SK-N-SH treated with all-trans-retinoic acid at 6 μM for 48 hours (cell line): ENCODE measurements at regions not wholly inside any gene's neighbourhood (a gene's known extent, or its start where the extent isn't known, plus 50 kb on each side); places are given as distances from the start of the nearest gene placed in this dataset.

Source experiments
- ATAC-seq: fragments of 200-7000 bp; cut with Tn5 transposase; 3 replicates; pipeline ENCODE4 v1.9.1; 2020; ENCODE audit warnings: mild to moderate bottlenecking, moderate library complexity
- ARNTL ChIP-seq: fragments of 450-650 bp; formaldehyde crosslinking; IDR thresholded peaks from 2 replicates; pipeline ENCODE4 v1.5.0; 2020; ENCODE audit warnings: low read depth, mild to moderate bottlenecking, moderate library complexity, borderline replicate concordance
- BACH2 ChIP-seq: fragments of 250-450 bp; sonication (Bioruptor Pico); IDR thresholded peaks from 2 replicates; pipeline ENCODE4 v1.9.0; 2021; ENCODE audit warnings: mild to moderate bottlenecking, borderline replicate concordance
- CREB5 ChIP-seq: fragments of 250-450 bp; sonication (Bioruptor Pico); IDR thresholded peaks from 2 replicates; pipeline ENCODE4 v1.5.1; 2020; ENCODE audit warnings: low read depth, mild to moderate bottlenecking, moderate library complexity
- CSDC2 ChIP-seq: fragments of 250-450 bp; sonication (Bioruptor Pico); IDR thresholded peaks from 2 replicates; pipeline ENCODE4 v1.5.0; 2020; ENCODE audit warnings: mild to moderate bottlenecking, moderate library complexity
- CSRNP3 ChIP-seq: fragments of 250-450 bp; sonication (Bioruptor Pico); IDR thresholded peaks from 2 replicates; pipeline ENCODE4 v1.5.1; 2021; ENCODE audit warnings: mild to moderate bottlenecking, moderate library complexity
- ESRRG ChIP-seq: fragments of 250-450 bp; sonication (Bioruptor Pico); IDR thresholded peaks from 2 replicates; pipeline ENCODE4 v1.6.1; 2021; ENCODE audit warnings: mild to moderate bottlenecking
- GLIS3 ChIP-seq: fragments of 250-450 bp; sonication (Bioruptor Pico); IDR thresholded peaks from 2 replicates; pipeline ENCODE4 v1.5.0; 2020; ENCODE audit warnings: mild to moderate bottlenecking, moderate library complexity
- ISL1 ChIP-seq: fragments of 250-450 bp; sonication (Bioruptor Pico); IDR thresholded peaks from 2 replicates; pipeline ENCODE4 v2.1.2; 2022; ENCODE audit warnings: mild to moderate bottlenecking, moderate library complexity
- OSR1 ChIP-seq: fragments of 250-450 bp; sonication (Bioruptor Pico); IDR thresholded peaks from 2 replicates; pipeline ENCODE4 v1.8.0; 2022; ENCODE audit warnings: moderate library complexity, mild to moderate bottlenecking, inconsistent platforms
- POU6F1 ChIP-seq: fragments of 250-450 bp; sonication (Bioruptor Pico); IDR thresholded peaks from 2 replicates; pipeline ENCODE4 v1.8.0; 2021; ENCODE audit warnings: low read depth, mild to moderate bottlenecking, moderate library complexity, borderline replicate concordance
- PPARA ChIP-seq: fragments of 250-450 bp; sonication (Bioruptor Pico); IDR thresholded peaks from 2 replicates; pipeline ENCODE4 v1.5.0; 2020; ENCODE audit warnings: mild to moderate bottlenecking, borderline replicate concordance
- SNAI2 ChIP-seq: fragments of 250-450 bp; sonication (Bioruptor Pico); IDR thresholded peaks from 2 replicates; pipeline ENCODE4 v1.5.0; 2020; ENCODE audit warnings: mild to moderate bottlenecking, moderate library complexity
- TOX ChIP-seq: fragments of 250-450 bp; sonication (Bioruptor Pico); IDR thresholded peaks from 2 replicates; pipeline ENCODE4 v1.8.0; 2021; ENCODE audit warnings: mild to moderate bottlenecking, moderate library complexity, borderline replicate concordance
- TSHZ2 ChIP-seq: fragments of 250-450 bp; sonication (Bioruptor Pico); IDR thresholded peaks from 2 replicates; pipeline ENCODE4 v1.5.0; 2020; ENCODE audit warnings: mild to moderate bottlenecking, moderate library complexity
- ZC3H10 ChIP-seq: fragments of 250-450 bp; sonication (Bioruptor Pico); IDR thresholded peaks from 2 replicates; pipeline ENCODE4 v1.5.1; 2021; ENCODE audit warnings: mild to moderate bottlenecking, moderate library complexity
- ZFP30 ChIP-seq: fragments of 450-650 bp; formaldehyde crosslinking; IDR thresholded peaks from 2 replicates; pipeline ENCODE4 v1.5.0; 2022; ENCODE audit warnings: mild to moderate bottlenecking, moderate library complexity
- ZNF565 ChIP-seq: fragments of 450-650 bp; formaldehyde crosslinking; conservative IDR thresholded peaks from 2 replicates; pipeline ENCODE4 v1.5.0; 2020; ENCODE audit warnings: low read depth, mild to moderate bottlenecking, moderate library complexity
- ZNF70 ChIP-seq: fragments of 450-650 bp; formaldehyde crosslinking; IDR thresholded peaks from 2 replicates; pipeline ENCODE4 v1.5.0; 2020; ENCODE audit warnings: mild to moderate bottlenecking, moderate library complexity

- TF ChIP-seq TSHZ2 (CRISPR knock-in tag) (no peak), POU6F1 (CRISPR knock-in tag) (no peak), OSR1 (CRISPR knock-in tag) (no peak), ZC3H10 (CRISPR knock-in tag) (no peak), ZNF70 (CRISPR knock-in tag) (no peak), CSDC2 (CRISPR knock-in tag) (no peak), CSRNP3 (CRISPR knock-in tag) (no peak), TOX (no peak), ISL1 (CRISPR knock-in tag) (no peak)
- TF ChIP-seq, all 23 proteins: peak for 0
Observed at GRCh38 chr10:129057856-129058663, 409.0 kb upstream of the MGMT start (continued).

- ATAC-seq: no peak
- no peak for TF ChIP-seq ESRRG
- TF ChIP-seq CSRNP3 (CRISPR knock-in tag): no peak
- no peak for TF ChIP-seq GLIS3
- no peak for TF ChIP-seq BACH2 (CRISPR knock-in tag)
- TF ChIP-seq CREB5 (CRISPR knock-in tag): no peak
- no peak for TF ChIP-seq ISL1 (CRISPR knock-in tag)
- TF ChIP-seq TSHZ2 (CRISPR knock-in tag): no peak
Observed at GRCh38 chr10:129058664-129059155, 408.3 kb upstream of the MGMT start.

GRCh38 chr10:129059977-129060376, 407.1 kb upstream of the MGMT start:
- ATAC-seq: no peak
- TF ChIP-seq PPARA (CRISPR knock-in tag) (no peak), ZNF70 (CRISPR knock-in tag) (no peak), ARNTL (CRISPR knock-in tag) (no peak), CSDC2 (CRISPR knock-in tag) (no peak), ZC3H10 (CRISPR knock-in tag) (no peak), CSRNP3 (CRISPR knock-in tag) (no peak), POU6F1 (CRISPR knock-in tag) (no peak), ESRRG (no peak), ZNF565 (CRISPR knock-in tag) (no peak), OSR1 (CRISPR knock-in tag) (no peak), CREB5 (CRISPR knock-in tag) (no peak), GLIS3 (no peak), TOX (no peak), ZFP30 (CRISPR knock-in tag) (no peak), ISL1 (CRISPR knock-in tag) (no peak), SNAI2 (CRISPR knock-in tag) (no peak)
